ENCODE measurements at regions not wholly inside any gene's neighbourhood (a gene's known extent, or its start where the extent isn't known, plus 50 kb on each side); places are given as distances from the start of the nearest gene placed in this dataset.

GRCh38 chr4:83699358-83699757 is 163.4 kb downstream of the GPAT3 start:
- H3K4me3 ChIP-seq (ENCODE audit: low read depth, low read length) = no peak overlapping the region
- TF ChIP-seq, protein P1, sequence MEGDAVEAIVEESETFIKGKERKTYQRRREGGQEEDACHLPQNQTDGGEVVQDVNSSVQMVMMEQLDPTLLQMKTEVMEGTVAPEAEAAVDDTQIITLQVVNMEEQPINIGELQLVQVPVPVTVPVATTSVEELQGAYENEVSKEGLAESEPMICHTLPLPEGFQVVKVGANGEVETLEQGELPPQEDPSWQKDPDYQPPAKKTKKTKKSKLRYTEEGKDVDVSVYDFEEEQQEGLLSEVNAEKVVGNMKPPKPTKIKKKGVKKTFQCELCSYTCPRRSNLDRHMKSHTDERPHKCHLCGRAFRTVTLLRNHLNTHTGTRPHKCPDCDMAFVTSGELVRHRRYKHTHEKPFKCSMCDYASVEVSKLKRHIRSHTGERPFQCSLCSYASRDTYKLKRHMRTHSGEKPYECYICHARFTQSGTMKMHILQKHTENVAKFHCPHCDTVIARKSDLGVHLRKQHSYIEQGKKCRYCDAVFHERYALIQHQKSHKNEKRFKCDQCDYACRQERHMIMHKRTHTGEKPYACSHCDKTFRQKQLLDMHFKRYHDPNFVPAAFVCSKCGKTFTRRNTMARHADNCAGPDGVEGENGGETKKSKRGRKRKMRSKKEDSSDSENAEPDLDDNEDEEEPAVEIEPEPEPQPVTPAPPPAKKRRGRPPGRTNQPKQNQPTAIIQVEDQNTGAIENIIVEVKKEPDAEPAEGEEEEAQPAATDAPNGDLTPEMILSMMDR (conservative IDR thresholded peaks at IDR 0.05; ENCODE audit: low read depth, low read length) = no peak
- DNase-seq (ENCODE audit: low read depth) = no peak

- DNase-seq (ENCODE audit: low read depth) = no peak
- H3K4me3 ChIP-seq (ENCODE audit: low read depth, low read length) = no peak overlapping the region
- TF ChIP-seq, protein P1 (conservative IDR thresholded peaks at IDR 0.05; ENCODE audit: low read depth, low read length) = no peak
Measured at GRCh38 chr4:83692028-83692427, 156.1 kb downstream of the GPAT3 start.

GRCh38 chr4:83686166-83686565 is 150.3 kb downstream of the GPAT3 start:
- H3K4me3 ChIP-seq (ENCODE audit: low read depth, low read length) = no peak overlapping the region
- TF ChIP-seq, protein P1 (conservative IDR thresholded peaks at IDR 0.05; ENCODE audit: low read depth, low read length) = no peak
- no peak for DNase-seq (ENCODE audit: low read depth)

GRCh38 chr4:83679692-83680091 is 143.8 kb downstream of the GPAT3 start:
- DNase-seq (ENCODE audit: low read depth) = no peak
- TF ChIP-seq, protein P1 (conservative IDR thresholded peaks at IDR 0.05; ENCODE audit: low read depth, low read length) = no peak
- no peak overlapping the region for H3K4me3 ChIP-seq (ENCODE audit: low read depth, low read length)

- H3K4me3 ChIP-seq (ENCODE audit: low read depth, low read length) = no peak overlapping the region
- TF ChIP-seq, protein P1 (conservative IDR thresholded peaks at IDR 0.05; ENCODE audit: low read depth, low read length) = no peak
- no peak for DNase-seq (ENCODE audit: low read depth)
Measured at GRCh38 chr4:83679254-83679653, 143.3 kb downstream of the GPAT3 start.

GRCh38 chr4:83677656-83678055 is 141.7 kb downstream of the GPAT3 start:
- no peak for DNase-seq (ENCODE audit: low read depth)

DNA sequence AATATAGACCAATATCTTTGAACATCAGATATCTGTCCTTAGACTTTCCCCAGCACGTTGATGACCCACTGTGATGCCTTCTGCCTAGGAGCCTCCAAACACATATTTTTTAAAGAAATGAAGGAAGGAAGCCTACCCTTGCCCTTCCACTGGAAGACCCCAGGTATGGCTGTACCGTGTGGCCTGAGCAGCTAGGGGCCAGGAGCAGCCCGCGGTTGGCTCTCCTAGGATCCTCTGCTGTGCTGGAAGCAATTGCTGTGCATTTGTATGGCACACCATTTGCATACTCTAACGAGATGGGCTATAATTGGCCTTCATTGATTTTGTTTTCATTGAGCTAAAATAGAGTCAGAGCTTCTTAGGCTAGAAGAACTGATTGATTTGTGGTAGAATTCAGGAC is 128.8 kb downstream of the GPAT3 start:
- TF ChIP-seq, protein P1 (conservative IDR thresholded peaks at IDR 0.05; ENCODE audit: low read depth, low read length) = no peak
- no peak overlapping the region for H3K4me3 ChIP-seq (ENCODE audit: low read depth, low read length)
- DNase-seq (ENCODE audit: low read depth) = no peak

More at GRCh38 chr4:83677656-83678055, 141.7 kb downstream of the GPAT3 start:
- TF ChIP-seq, protein P1 (conservative IDR thresholded peaks at IDR 0.05; ENCODE audit: low read depth, low read length) = no peak
- no peak overlapping the region for H3K4me3 ChIP-seq (ENCODE audit: low read depth, low read length)

Measured in epithelial cell of proximal tubule (primary cell).